LNCaP clone FGC (cell line): ENCODE measurements at regions not wholly inside any gene's neighbourhood (a gene's known extent, or its start where the extent isn't known, plus 50 kb on each side); places are given as distances from the start of the nearest gene placed in this dataset.
"Not testable (repeated sequence)": the region's sequence is repeated elsewhere in the genome, so short reads cannot be mapped to it uniquely, and the experiment has no call there.

Experiments
- DNase-seq: peaks from one replicate; pipeline ENCODE4 v3.0.0-alpha.2; 2011; ENCODE audit warnings: low read depth
- H3K4me3 ChIP-seq: 2 replicates; pipeline ENCODE4 v1.5.1; 2011; ENCODE audit warnings: mild to moderate bottlenecking, low read depth, low read length, control low read depth
- CTCF ChIP-seq: IDR thresholded peaks from 2 replicates; pipeline ENCODE4 v1.5.1; 2012; ENCODE audit warnings: mild to moderate bottlenecking; ENCODE audit not compliant: control insufficient read depth, insufficient read depth; ENCODE audit errors: extremely low read depth

- DNase-seq, result no peak
- no peak overlapping the region for H3K4me3 ChIP-seq
These were observed 302.7 kb downstream of the SFMBT2 start for GRCh38 chr10:7108141-7108540.

GRCh38 chr10:7107285-7107684 lies 303.5 kb downstream of the SFMBT2 start:
- no peak overlapping the region for H3K4me3 ChIP-seq
- no peak for DNase-seq
- TF ChIP-seq CTCF, result no peak

More at GRCh38 chr10:7108141-7108540, 302.7 kb downstream of the SFMBT2 start:
- no peak for TF ChIP-seq CTCF

GRCh38 chr10:7104379-7104778 lies 306.5 kb downstream of the SFMBT2 start:
- not testable (repeated sequence) for DNase-seq, H3K4me3 ChIP-seq

GRCh38 chr10:7102557-7103349 lies 308.1 kb downstream of the SFMBT2 start:
- no peak for DNase-seq
- no peak for TF ChIP-seq CTCF
- no peak overlapping the region for H3K4me3 ChIP-seq

- no peak for TF ChIP-seq CTCF
- DNase-seq, result no peak
- H3K4me3 ChIP-seq, result no peak overlapping the region
These were observed 308.8 kb downstream of the SFMBT2 start for GRCh38 chr10:7102084-7102483.

GRCh38 chr10:7101451-7101850 lies 309.4 kb downstream of the SFMBT2 start:
- H3K4me3 ChIP-seq, result no peak overlapping the region
- DNase-seq, result no peak
- no peak for TF ChIP-seq CTCF

- no peak for TF ChIP-seq CTCF
- H3K4me3 ChIP-seq, result no peak overlapping the region
- no peak for DNase-seq
These were observed 310.7 kb downstream of the SFMBT2 start for GRCh38 chr10:7100032-7100702.
